Heart right ventricle (tissue), 16 donors: ENCODE measurements at regions not wholly inside any gene's neighbourhood (a gene's known extent, or its start where the extent isn't known, plus 50 kb on each side); places are given as distances from the start of the nearest gene placed in this dataset.
A peak's percentile ranks its signal among the peaks of the same experiment; 100 is the strongest.

Experiments used
- ATAC-seq, 8 donors: fragments of 200-7000 bp; cut with Tn5 transposase; one replicate each; pipeline ENCODE4 v1.9.1; 2020; ENCODE audit warnings: mild to moderate bottlenecking in 8 of 8, moderate library complexity in 8 of 8, moderate number of reproducible peaks in 1 of 8
- DNase-seq, 2 donors: peaks; one replicate each; pipeline ENCODE4 v3.0.0-alpha.2; 2020
- H3K27ac ChIP-seq, 10 donors: fragments of 200-600 bp; sonication (generic) in 2 of 10; one replicate each; pipeline versions ENCODE4 v1.5.0 to v1.8.0; 2020 to 2022; ENCODE audit warnings: mild to moderate bottlenecking in 3 of 10
- H3K27me3 ChIP-seq, 7 donors: fragments of 200-600 bp; one replicate each; pipeline ENCODE4 v1.8.0; 2021 to 2022; ENCODE audit warnings: mild to moderate bottlenecking in 2 of 7
- H3K36me3 ChIP-seq, 9 donors: fragments of 200-600 bp; sonication (generic) in 1 of 9; one replicate each; pipeline versions ENCODE4 v1.5.0 to v1.8.0; 2020 to 2022; ENCODE audit warnings: mild to moderate bottlenecking in 2 of 9
- H3K4me1 ChIP-seq, 9 donors: fragments of 200-600 bp; sonication (generic) in 1 of 9; one replicate each; pipeline versions ENCODE4 v1.5.0 to v1.8.0; 2020 to 2022; ENCODE audit warnings: mild to moderate bottlenecking in 4 of 9
- H3K4me3 ChIP-seq, 10 donors: fragments of 200-600 bp; sonication (generic) in 2 of 10; one replicate each; pipeline versions ENCODE4 v1.5.0 to v1.8.0; 2020 to 2022; ENCODE audit warnings: mild to moderate bottlenecking in 7 of 10, moderate library complexity in 2 of 10
- H3K9me3 ChIP-seq, 11 donors: fragments of 200-600 bp in 10 of 11; sonication (generic) in 2 of 11; one replicate each; pipeline versions ENCODE4 v1.5.0 to v1.8.0; 2013 to 2022; ENCODE audit warnings: mild to moderate bottlenecking in 2 of 11, control low read depth in 1 of 11, moderate library complexity in 1 of 11
- WGBS, 2 donors: extraction: QIAGEN DNeasy Blood & Tissue Kit; methylation state at CpG; one replicate each; pipeline ENCODE4 v1.1.7; 2013; ENCODE audit warnings: inconsistent platforms in 1 of 2; 5-methylcytosine and 5-hydroxymethylcytosine counted together
- intact Hi-C, 10 donors: fragments of 100-400 bp; cut with DNase I; formaldehyde crosslinking; loops; one replicate each; pipeline versions ENCODE4 v1.11.1 to v1.14.2; 2022
- TF ChIP-seq, protein P1 (sequence below), 9 donors: fragments of 200-600 bp; sonication (generic) in 2 of 9; IDR thresholded peaks; one replicate each; pipeline versions ENCODE4 v1.5.0 to v1.8.0; 2021 to 2022; ENCODE audit warnings: antibody characterized with exemption in 9 of 9, mild to moderate bottlenecking in 5 of 9, moderate library complexity in 1 of 9
- donor health status: Arrhythmogenic right ventricular cardiomyopathy.
- donor health status: ischemic (EF 13 %, LVEDD 7.1; RV severe dilation, severe dysfunction).
- donor health status: healthy with polysubstance abuse.
- donor health status: DM: no; HTN: yes; CAD: no.
- donor health status: DM: no; HTN: no; CAD: no.
- donor health status: ischemic (EF 25% LVEDD 6.9; RV normal size, moderate dysfunction).
- donor health status: ischemic (EF 25% LVEDD 5.7; RV mildly dilated, moderate dysfunction).
- donor health status: healthy.
- donor health status: DM: yes; HTN: yes; CAD: no.
- donor health status: Ischemic cardiomyopathy.
- donor health status: ischemic (EF 35%, LVEDD 5.7; RV mildly dilated, moderate dysfunction).
- donor health status: nonischemic (EF 11% LVEDD 7.7; RV severe dilation, severe dysfunction).
- donor health status: DM: yes; HTN: yes; CAD: no.
- donor health status: PGD.
- donor health status: ischemic (EF 29% LVEDD 5.4; RV normal size, mild dysfunction).
- donor health status: nonischemic (EF 23%, LVEDD 6.1; RV moderate dilation, normal function).

GRCh38 chr14:59131938-59132795 lies 56.3 kb upstream of the DAAM1 start:
- no peak overlapping the region for H3K4me3 ChIP-seq
- no peaks in the 10 kb centered on the region for H3K36me3 ChIP-seq
- WGBS, 2 donors = 86 to 87% methylated on average over 5 of the region's 5 CpGs
- peaks cover 0 to 13% (median 0%) of the 10 kb centered on the region in 9 donors for H3K4me1 ChIP-seq
- TF ChIP-seq, protein P1, sequence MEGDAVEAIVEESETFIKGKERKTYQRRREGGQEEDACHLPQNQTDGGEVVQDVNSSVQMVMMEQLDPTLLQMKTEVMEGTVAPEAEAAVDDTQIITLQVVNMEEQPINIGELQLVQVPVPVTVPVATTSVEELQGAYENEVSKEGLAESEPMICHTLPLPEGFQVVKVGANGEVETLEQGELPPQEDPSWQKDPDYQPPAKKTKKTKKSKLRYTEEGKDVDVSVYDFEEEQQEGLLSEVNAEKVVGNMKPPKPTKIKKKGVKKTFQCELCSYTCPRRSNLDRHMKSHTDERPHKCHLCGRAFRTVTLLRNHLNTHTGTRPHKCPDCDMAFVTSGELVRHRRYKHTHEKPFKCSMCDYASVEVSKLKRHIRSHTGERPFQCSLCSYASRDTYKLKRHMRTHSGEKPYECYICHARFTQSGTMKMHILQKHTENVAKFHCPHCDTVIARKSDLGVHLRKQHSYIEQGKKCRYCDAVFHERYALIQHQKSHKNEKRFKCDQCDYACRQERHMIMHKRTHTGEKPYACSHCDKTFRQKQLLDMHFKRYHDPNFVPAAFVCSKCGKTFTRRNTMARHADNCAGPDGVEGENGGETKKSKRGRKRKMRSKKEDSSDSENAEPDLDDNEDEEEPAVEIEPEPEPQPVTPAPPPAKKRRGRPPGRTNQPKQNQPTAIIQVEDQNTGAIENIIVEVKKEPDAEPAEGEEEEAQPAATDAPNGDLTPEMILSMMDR (IDR thresholded peaks at IDR 0.05) = no peak
- no peak for ATAC-seq
- H3K27ac ChIP-seq = no peak overlapping the region
- no peaks in the 10 kb centered on the region for H3K27me3 ChIP-seq
- intact Hi-C loops = loop anchor here in 4 of 10 donors (5.0 to 10.0 kb wide), 3 partner anchors 50 to 193 kb away; partner anchors contain the start of gene DAAM1 (in 1 of the 4)
- DNase-seq = no peak
- H3K9me3 ChIP-seq = no peaks in the 10 kb centered on the region

DNA sequence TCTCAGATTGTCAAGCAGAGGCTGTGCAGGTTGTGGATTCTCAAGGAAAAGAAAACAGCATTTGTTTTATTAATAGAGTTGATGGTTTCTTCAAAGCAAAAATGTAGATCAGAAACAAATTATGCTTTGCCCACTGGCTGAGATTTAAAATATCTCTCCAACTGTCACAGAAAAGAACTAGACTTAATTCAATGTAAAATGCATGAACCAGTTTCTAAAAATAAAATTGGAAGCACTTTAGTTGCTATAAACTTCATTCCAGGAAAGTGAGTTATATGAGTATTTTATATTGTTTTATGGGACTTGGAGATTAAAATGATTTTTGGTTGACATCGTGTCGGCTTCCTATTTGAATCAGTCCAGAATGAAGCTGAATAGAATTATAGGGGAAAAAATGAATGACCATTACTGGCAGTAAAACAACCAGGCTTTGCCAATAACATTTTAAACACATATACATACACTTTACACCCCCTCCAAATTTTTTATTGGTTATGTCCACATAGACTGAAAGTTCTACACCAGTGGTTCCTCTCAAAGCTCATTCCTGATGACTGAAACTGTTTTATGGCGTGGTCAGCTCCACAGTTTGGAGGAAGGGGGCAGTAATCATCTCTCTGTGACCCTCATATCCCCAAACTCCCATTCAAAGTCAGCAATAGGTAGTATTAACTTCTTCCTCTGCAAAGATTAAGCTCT lies 55.5 kb upstream of the DAAM1 start:
- TF ChIP-seq, protein P1 (IDR thresholded peaks at IDR 0.05) = peak in 5 of 9 donors; percentile 8 to 33 (median 28)
- intact Hi-C loops = loop anchor here in 4 of 10 donors (5.0 to 10.0 kb wide), 3 partner anchors 49 to 192 kb away; partner anchors contain the start of gene DAAM1 (in 1 of the 4)
- Histone ChIP-seq H3K27me3 (no peaks in the 10 kb centered on the region), H3K36me3 (no peaks in the 10 kb centered on the region), H3K9me3 (no peaks in the 10 kb centered on the region), H3K27ac (no peak overlapping the region), H3K4me1 (peaks cover 0 to 13% (median 0%) of the 10 kb centered on the region in 9 donors), H3K4me3 (no peak overlapping the region)
- DNase-seq (no peak), ATAC-seq (peak in 3 of 8 donors; percentile 28 to 41 (median 39))
- WGBS, 2 donors = 84 to 88% methylated on average over 3 of the region's 3 CpGs

GRCh38 chr14:59133709-59134108 lies 54.8 kb upstream of the DAAM1 start:
- TF ChIP-seq, protein P1 (IDR thresholded peaks at IDR 0.05) = no peak
- no peaks in the 10 kb centered on the region for H3K27me3 ChIP-seq
- ATAC-seq = no peak
- H3K36me3 ChIP-seq = no peaks in the 10 kb centered on the region
- no peak for DNase-seq
- intact Hi-C loops = loop anchor here in 4 of 10 donors (5.0 to 10.0 kb wide), 3 partner anchors 49 to 191 kb away; partner anchors contain the start of gene DAAM1 (in 1 of the 4)
- H3K27ac ChIP-seq = no peak overlapping the region
- H3K4me1 ChIP-seq = peaks cover 0 to 13% (median 0%) of the 10 kb centered on the region in 9 donors
- no peaks in the 10 kb centered on the region for H3K9me3 ChIP-seq
- no peak overlapping the region for H3K4me3 ChIP-seq
- WGBS, 2 donors = 82 to 90% methylated on average over 4 of the region's 4 CpGs

DNA sequence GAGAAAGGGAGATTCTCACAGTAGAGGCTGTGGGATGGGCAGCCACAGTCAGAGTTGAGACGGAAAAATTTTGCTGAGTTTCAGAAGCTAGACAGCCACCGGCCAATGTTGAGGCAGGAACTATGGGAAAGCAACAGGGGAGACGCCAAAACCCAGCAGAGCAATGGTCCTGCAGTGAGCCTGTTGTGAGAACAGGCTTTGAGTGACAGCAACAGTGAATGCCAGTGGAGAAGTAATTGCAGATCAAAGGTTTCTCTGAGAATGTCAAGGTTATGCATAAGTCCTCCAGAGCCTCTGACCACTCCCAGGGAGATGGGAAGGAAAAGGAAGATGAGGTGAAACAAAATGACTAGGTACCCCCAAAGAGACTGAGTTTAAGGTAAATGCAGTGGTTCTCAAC lies 54.2 kb upstream of the DAAM1 start:
- DNase-seq (no peak), ATAC-seq (no peak)
- Histone ChIP-seq H3K36me3 (no peaks in the 10 kb centered on the region), H3K27me3 (no peaks in the 10 kb centered on the region), H3K4me3 (no peak overlapping the region), H3K27ac (no peak overlapping the region), H3K4me1 (peaks cover 0 to 13% (median 0%) of the 10 kb centered on the region in 9 donors), H3K9me3 (no peaks in the 10 kb centered on the region)
- intact Hi-C loops = loop anchor here in 4 of 10 donors (5.0 to 10.0 kb wide), 3 partner anchors 48 to 190 kb away; partner anchors contain the start of gene DAAM1 (in 1 of the 4)
- TF ChIP-seq, protein P1 (IDR thresholded peaks at IDR 0.05) = no peak
- 91 to 93% methylated on average over 3 of the region's 3 CpGs for WGBS, 2 donors
